Testis (tissue), 2 donors: ENCODE measurements at regions not wholly inside any gene's neighbourhood (a gene's known extent, or its start where the extent isn't known, plus 50 kb on each side); places are given as distances from the start of the nearest gene placed in this dataset.

Experiments used
- DNase-seq: peaks from one replicate; pipeline ENCODE4 v3.0.0-alpha.2; 2019
- H3K27ac ChIP-seq, 2 donors: fragments of 200-600 bp; sonication (generic); one replicate each; pipeline ENCODE4 v1.5.1; 2019
- H3K27me3 ChIP-seq: fragments of 200-600 bp; sonication (generic); one replicate; pipeline ENCODE4 v1.5.1; 2019
- H3K36me3 ChIP-seq: fragments of 200-600 bp; sonication (generic); one replicate; pipeline ENCODE4 v1.5.1; 2017; ENCODE audit warnings: low read depth; ENCODE audit errors: missing control alignments
- H3K4me1 ChIP-seq: fragments of 200-600 bp; sonication (generic); one replicate; pipeline ENCODE4 v1.5.1; 2019
- H3K4me3 ChIP-seq, 2 donors: fragments of 200-600 bp; sonication (generic); one replicate each; pipeline ENCODE4 v1.5.1; 2017 to 2019
- H3K9me3 ChIP-seq: fragments of 200-600 bp; sonication (generic); one replicate; pipeline ENCODE4 v1.5.1; 2017
- CTCF ChIP-seq, 3 experiments: fragments of 450-650 bp in 2 of 3; fragments of 200-600 bp in 1 of 3; sonication (generic) in 1 of 3; IDR thresholded peaks; one replicate each; pipeline ENCODE4 v1.5.1; 2016 to 2019; ENCODE audit warnings: antibody characterized with exemption in 3 of 3, mild to moderate bottlenecking in 2 of 3, moderate library complexity in 1 of 3
- POLR2A ChIP-seq: fragments of 450-650 bp; IDR thresholded peaks from one replicate; pipeline ENCODE4 v1.6.1; 2017; ENCODE audit warnings: antibody characterized with exemption, mild to moderate bottlenecking, moderate library complexity
- WGBS, 2 donors: methylation state at CpG; one replicate each; pipeline ENCODE4 v1.1.5; 2018; 5-methylcytosine and 5-hydroxymethylcytosine counted together
- intact Hi-C: fragments of 100-400 bp; cut with DNase I; formaldehyde crosslinking; loops from one replicate; pipeline ENCODE4 v1.15.1; 2023; ENCODE audit warnings: low total_unique reads

DNA sequence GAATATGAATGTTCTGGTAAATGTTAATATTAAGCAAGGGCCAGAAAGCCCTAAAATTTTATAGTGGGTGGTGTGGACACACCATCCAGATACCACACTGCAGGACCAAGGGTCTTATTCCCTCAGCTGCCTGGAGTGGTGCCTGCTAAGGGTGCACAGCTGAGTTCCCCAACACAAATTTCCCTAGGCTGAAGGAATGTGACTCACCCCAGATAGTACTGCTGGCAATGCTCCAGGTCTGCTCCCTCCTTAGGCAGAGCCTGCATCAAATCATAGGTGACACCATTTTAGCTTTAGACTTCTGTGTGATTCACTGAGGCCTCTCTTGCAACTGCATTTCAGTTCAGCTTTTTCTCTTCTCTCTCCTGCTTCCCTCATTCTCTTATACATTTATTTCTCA is 321.1 kb downstream of the SATB2 start:
- Histone ChIP-seq H3K9me3 (no peaks in the 10 kb centered on the region), H3K4me3 (no peak overlapping the region), H3K36me3 (no peaks in the 10 kb centered on the region), H3K27ac (no peak overlapping the region), H3K4me1 (no peaks in the 10 kb centered on the region), H3K27me3 (no peaks in the 10 kb centered on the region)
- no peak for DNase-seq
- no peak for TF ChIP-seq POLR2A
- no peak for TF ChIP-seq CTCF (IDR thresholded peaks at IDR 0.05)
- intact Hi-C loops, result no loop called here

DNA sequence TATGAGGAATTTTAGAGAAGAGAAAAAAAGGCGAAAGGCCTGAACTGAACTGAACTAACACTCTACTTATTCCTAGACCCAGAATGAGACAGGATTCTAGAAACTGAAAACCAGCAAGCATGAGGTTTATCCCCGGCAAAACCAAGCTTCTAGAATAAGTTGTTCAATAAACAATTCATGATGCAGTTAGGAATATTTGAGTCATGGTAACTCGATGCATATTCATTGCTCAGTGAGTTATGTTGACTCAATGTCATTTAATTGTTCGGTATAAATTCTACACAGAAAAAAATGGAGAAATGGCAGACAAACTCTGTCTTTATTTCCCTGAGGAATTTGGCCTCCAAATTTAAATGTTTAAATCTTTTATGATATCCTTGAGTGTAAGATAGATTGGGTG is 321.5 kb downstream of the SATB2 start:
- no peak for DNase-seq
- Histone ChIP-seq H3K4me1 (no peaks in the 10 kb centered on the region), H3K9me3 (no peaks in the 10 kb centered on the region), H3K27ac (no peak overlapping the region), H3K36me3 (no peaks in the 10 kb centered on the region), H3K4me3 (no peak overlapping the region), H3K27me3 (no peaks in the 10 kb centered on the region)
- TF ChIP-seq CTCF (IDR thresholded peaks at IDR 0.05) (no peak), POLR2A (no peak)
- 94% methylated on average over 4 of the region's 4 CpGs for WGBS, 2 donors
- intact Hi-C loops, result no loop called here

- Histone ChIP-seq H3K36me3 (no peaks in the 10 kb centered on the region), H3K9me3 (no peaks in the 10 kb centered on the region), H3K27ac (no peak overlapping the region), H3K27me3 (no peaks in the 10 kb centered on the region), H3K4me3 (no peak overlapping the region), H3K4me1 (no peaks in the 10 kb centered on the region)
- TF ChIP-seq POLR2A (no peak), CTCF (IDR thresholded peaks at IDR 0.05) (no peak)
- intact Hi-C loops, result no loop called here
- WGBS, 2 donors, result 44 to 46% methylated on average over 3 of the region's 3 CpGs
- DNase-seq, result no peak
Observed at GRCh38 chr2:199131876-199132275, 325.9 kb downstream of the SATB2 start.

DNA sequence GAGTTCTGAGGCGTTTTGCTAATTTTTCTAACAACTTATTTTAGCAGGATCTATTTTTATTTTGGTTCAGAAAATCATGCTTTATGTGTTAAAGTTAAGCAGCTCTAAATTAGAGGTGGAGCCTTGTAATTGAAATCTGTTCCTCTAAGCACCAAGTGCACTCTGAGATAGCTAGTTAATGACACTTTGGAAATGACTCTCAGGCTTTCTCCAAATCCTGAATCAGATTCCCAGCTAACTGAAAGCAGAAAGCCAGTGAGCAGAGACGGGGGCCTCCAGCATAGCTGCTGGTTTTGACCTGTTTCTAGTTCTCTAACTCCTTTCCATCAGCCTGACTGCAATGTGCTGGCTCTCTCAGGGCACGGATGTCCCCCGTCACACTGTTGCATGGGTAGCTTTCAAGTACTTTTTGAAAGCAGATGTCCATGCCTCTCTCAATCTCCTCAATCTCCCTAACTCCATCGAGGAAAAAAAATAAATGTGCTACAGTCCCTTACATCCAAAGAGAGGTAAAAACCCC is 326.5 kb downstream of the SATB2 start:
- 51 to 61% methylated on average over 5 of the region's 5 CpGs for WGBS, 2 donors
- H3K27ac ChIP-seq, result no peak overlapping the region
- no peaks in the 10 kb centered on the region for H3K9me3 ChIP-seq
- H3K27me3 ChIP-seq, result no peaks in the 10 kb centered on the region
- no peaks in the 10 kb centered on the region for H3K36me3 ChIP-seq
- no peak overlapping the region for H3K4me3 ChIP-seq
- H3K4me1 ChIP-seq, result no peaks in the 10 kb centered on the region
- intact Hi-C loops, result no loop called here
- TF ChIP-seq CTCF (IDR thresholded peaks at IDR 0.05) (no peak), POLR2A (no peak)
- no peak for DNase-seq

DNA sequence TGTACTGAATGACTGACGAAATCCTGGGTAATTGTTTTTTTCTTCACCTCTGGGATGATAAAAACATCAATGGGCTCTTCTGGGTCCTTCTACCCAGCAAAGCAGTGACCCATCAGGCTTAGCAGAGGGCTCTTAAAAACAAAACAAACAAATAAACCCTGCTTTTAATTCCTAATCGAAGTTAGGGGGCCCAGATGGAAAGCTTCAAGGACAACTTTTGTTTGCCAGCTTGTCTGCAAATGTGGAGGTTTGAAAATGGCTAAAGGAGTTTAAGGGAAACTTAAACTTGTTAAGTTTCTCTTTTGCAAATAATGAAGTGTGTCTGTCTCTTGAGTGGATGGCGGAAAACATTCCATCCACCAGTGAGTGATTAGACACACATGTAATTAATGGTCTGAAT is 327.2 kb downstream of the SATB2 start:
- TF ChIP-seq POLR2A, result no peak
- TF ChIP-seq CTCF (IDR thresholded peaks at IDR 0.05), result no peak
- Histone ChIP-seq H3K27me3 (no peaks in the 10 kb centered on the region), H3K4me1 (no peaks in the 10 kb centered on the region), H3K9me3 (no peaks in the 10 kb centered on the region), H3K4me3 (no peak overlapping the region), H3K27ac (no peak overlapping the region), H3K36me3 (no peaks in the 10 kb centered on the region)
- DNase-seq, result no peak
- 52 to 55% methylated on average over 3 of the region's 3 CpGs for WGBS, 2 donors
- intact Hi-C loops, result no loop called here
